Activated CD8-positive, alpha-beta T cell treated with anti-CD3 and anti-CD28 coated beads, Interleukin-2, amount 10 ng/mL, durations not matched to agents 7 days and 5 days (primary cell): ENCODE measurements at regions not wholly inside any gene's neighbourhood (a gene's known extent, or its start where the extent isn't known, plus 50 kb on each side); places are given as distances from the start of the nearest gene placed in this dataset.

Experiments used
- ATAC-seq: fragments of 150-1000 bp; cut with Tn5 transposase; one replicate; pipeline ENCODE4 v1.10.0; 2021; ENCODE audit warnings: moderate library complexity
- CTCF ChIA-PET: fragments of 350-600 bp; sonication (Branson Sonifier 250); formaldehyde crosslinking; loops from one replicate; lab custom pipeline; 2021; ENCODE audit warnings: antibody characterized with exemption; lab: Charles Lee
- POLR2A ChIA-PET: fragments of 350-600 bp; sonication (Branson Sonifier 250); formaldehyde crosslinking; loops from one replicate; lab custom pipeline; 2021; ENCODE audit warnings: antibody characterized with exemption; lab: Charles Lee
- DNase-seq: peaks from one replicate; pipeline ENCODE4 v3.0.0-alpha.2; 2020
- H3K27ac Mint-ChIP-seq: one replicate; pipeline ENCODE4 v1.8.0; 2021; ENCODE audit warnings: mild to moderate bottlenecking, mixed read lengths
- H3K27me3 Mint-ChIP-seq: one replicate; pipeline ENCODE4 v1.8.0; 2021; ENCODE audit warnings: low read depth, mixed read lengths
- H3K36me3 Mint-ChIP-seq: one replicate; pipeline ENCODE4 v1.8.0; 2021; ENCODE audit warnings: low read depth, mixed read lengths
- H3K4me1 Mint-ChIP-seq: one replicate; pipeline ENCODE4 v1.8.0; 2021; ENCODE audit warnings: low read depth, mixed read lengths
- H3K4me3 Mint-ChIP-seq: one replicate; pipeline ENCODE4 v1.8.0; 2021; ENCODE audit warnings: mild to moderate bottlenecking, mixed read lengths
- H3K9me3 Mint-ChIP-seq: one replicate; pipeline ENCODE4 v1.8.0; 2022; ENCODE audit warnings: mixed read lengths; ENCODE audit not compliant: insufficient read depth

DNA sequence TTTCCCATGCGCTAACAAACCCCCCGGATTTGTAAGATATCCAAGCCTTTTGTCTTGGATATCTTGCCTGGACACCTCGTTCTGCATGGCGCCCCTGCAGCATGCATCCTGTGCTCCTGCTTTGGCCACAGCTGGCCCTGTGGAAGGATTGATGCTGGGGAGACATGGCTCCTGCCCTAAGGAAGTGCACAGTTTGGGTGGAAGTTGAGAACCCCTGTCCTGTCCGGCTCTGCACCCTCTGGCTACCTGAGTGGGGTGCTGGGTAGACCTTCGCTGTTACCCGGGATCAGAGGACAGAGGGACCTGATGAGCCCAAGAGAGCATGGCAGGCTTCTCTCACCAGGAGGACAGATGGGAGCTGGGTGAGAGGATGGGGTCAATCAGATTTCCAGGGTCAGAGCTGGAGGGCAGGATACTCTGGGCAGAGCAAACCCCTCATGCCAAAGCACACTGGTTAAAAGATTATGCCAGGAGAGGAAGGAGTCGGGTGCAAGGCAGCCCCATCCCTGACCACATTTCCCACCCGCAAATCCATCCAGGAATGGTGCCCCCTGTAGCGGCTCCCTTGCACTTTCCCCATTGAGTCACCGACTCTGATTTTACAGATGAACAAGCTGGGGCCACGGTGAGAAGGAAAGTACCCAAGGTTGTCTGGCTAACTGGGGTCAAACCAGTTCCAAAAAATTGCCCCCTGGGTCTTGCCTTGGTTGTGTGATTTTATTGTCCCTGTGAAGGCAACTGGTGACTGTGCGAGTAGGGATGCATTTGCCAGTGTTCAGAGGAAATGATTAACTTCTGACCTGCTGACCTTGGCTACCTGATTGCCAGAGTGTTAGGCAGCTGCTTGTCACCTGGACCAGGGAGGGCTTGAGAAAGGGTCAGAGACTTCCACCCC, 290.1 kb upstream of the ZMIZ1 start:
- Mint-ChIP-seq H3K27me3 (peaks cover 4% of the 10 kb centered on the region), H3K4me3 (no peak overlapping the region), H3K27ac (no peak overlapping the region), H3K9me3 (no peaks in the 10 kb centered on the region), H3K4me1 (no peaks in the 10 kb centered on the region), H3K36me3 (no peaks in the 10 kb centered on the region)
- ATAC-seq (no peak), DNase-seq (no peak)
- POLR2A ChIA-PET = no interaction called here
- CTCF ChIA-PET = no interaction called here

DNA sequence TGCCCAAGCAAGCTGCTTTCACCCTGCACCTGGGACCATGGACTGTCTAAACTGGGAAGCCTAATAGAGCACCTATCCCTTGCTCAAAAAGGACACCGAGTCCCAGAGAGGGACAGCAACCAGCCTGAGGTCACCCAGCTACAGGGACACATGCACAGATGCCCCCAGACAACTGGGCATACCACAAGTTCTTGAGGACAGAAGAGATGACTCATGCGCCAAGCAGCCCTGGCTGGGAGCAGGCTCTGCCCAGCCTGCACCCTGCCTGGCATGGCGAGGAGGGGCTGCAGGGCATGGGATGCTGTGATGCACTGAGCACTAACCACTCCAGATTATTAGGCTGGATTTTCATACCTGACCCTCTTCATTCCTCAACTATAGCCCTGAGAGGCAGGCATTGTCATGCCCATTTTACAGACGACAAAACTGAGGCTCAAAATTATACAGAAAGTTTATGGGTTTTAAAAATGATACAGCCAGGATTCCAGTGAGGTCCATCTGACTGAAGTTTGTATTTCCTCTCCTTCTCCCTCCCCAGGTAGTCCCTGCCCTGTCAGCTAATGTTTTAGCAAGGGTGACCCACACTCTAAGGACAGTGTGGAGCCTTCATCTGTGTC, 289.3 kb upstream of the ZMIZ1 start:
- ATAC-seq (no peak), DNase-seq (no peak)
- no peaks in the 10 kb centered on the region for H3K4me1 Mint-ChIP-seq
- H3K27ac Mint-ChIP-seq = no peak overlapping the region
- no peaks in the 10 kb centered on the region for H3K36me3 Mint-ChIP-seq
- ChIA-PET CTCF (no interaction called here), POLR2A (no interaction called here)
- H3K27me3 Mint-ChIP-seq = peaks cover 9% of the 10 kb centered on the region
- H3K9me3 Mint-ChIP-seq = no peaks in the 10 kb centered on the region
- H3K4me3 Mint-ChIP-seq = no peak overlapping the region

DNA sequence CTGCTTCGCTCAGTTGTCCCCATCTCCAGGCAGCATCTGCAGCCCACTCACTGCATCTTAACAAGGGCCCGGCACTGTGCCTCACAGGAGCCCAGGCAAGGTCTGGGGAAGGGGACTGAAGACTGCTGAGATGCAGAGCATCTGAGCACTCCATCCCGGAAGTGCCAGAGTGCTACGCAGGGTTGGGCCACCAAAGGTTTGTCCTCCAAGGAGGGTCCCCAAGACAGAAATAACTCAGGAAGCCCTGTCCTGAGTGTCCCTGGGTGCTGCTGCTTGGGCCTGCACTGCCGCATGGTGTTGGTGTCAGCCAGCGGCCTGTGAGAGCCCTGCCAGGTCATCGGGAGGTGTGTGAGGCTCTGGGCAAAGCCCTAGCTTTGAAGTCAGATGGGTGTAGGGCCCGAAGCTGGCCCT, 288.2 kb upstream of the ZMIZ1 start:
- ChIA-PET POLR2A (no interaction called here), CTCF (no interaction called here)
- Mint-ChIP-seq H3K9me3 (no peaks in the 10 kb centered on the region), H3K4me1 (no peaks in the 10 kb centered on the region), H3K27ac (no peak overlapping the region), H3K27me3 (peaks cover 9% of the 10 kb centered on the region), H3K36me3 (no peaks in the 10 kb centered on the region), H3K4me3 (no peak overlapping the region)
- DNase-seq (no peak), ATAC-seq (no peak)

DNA sequence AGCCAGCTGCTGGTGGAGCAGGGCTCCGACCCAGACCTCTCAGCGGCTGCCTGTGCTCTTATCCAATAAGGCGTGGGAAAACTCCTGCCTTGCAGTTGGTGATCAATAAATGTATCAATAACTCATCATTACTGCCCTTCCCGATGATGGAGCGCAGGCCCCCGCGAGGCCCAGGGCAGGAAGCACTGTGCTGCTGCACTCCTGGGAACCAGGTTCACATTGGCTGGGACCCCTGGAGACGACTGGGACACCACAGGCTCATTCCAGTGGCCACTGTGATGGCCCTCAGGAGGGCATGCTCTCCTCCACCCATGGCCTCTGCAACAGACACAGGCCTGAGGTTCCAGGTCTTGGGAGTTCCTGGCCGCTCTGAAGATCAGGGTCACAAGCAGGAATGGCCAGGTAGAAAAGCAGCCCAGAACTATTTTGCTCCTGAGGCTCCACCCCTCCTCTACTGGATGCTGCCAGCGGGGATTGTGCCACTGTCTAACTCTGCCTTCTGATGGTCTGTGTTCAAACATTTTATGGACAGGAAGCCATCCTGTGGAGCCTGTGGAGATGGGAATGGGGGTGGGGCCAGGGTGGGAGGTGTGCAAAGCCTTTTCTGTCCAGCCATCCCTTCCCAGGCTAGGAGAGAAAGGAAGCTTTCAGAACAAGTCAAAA, 287.4 kb upstream of the ZMIZ1 start:
- CTCF ChIA-PET = no interaction called here
- Mint-ChIP-seq H3K9me3 (no peaks in the 10 kb centered on the region), H3K27ac (no peak overlapping the region), H3K36me3 (no peaks in the 10 kb centered on the region), H3K4me1 (no peaks in the 10 kb centered on the region), H3K27me3 (peaks cover 9% of the 10 kb centered on the region), H3K4me3 (no peak overlapping the region)
- no peak for ATAC-seq
- no peak for DNase-seq
- POLR2A ChIA-PET = interaction anchor here (0.7 kb wide), 1 partner anchor 385 kb away, joined by 3 read pairs; no protein-coding TSS in a partner anchor

DNA sequence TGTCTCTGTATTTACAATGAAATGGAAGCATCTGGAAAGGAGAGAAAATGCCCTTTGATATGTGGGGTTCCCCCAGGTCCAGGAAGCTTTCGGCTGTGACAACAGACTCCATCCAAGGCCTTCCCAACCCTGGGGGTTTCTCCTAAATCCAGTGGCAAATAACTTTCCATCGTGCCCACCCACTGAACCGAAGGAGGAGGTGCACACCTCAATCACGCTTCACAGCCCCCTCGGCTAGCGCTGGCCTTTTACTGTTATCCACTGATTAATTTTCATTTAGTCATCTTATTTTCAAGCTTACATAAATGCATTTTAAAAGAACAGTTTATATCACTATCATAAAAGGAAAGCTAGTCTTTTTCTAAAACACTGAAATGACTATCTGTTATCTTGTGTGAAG, 286.8 kb upstream of the ZMIZ1 start:
- CTCF ChIA-PET = no interaction called here

DNA sequence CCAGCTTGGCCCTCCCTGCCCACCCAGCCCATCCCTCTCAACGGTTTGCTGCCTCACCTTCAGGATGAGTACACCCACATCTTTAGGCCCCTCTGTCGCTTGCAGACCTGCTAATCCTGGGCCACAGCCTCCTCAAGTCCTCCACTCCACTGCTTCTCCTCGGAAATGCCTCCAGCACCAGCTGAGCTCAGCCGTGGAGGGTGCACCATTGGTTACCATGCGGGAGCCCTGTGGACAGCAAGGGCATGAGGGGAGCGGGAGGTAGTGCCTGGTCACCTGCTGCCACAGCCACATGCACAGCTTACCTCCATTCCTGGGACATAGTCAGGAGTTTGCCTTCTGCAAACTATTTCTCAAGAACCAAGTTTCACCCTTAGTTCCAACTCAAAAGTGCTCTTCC, 286.3 kb upstream of the ZMIZ1 start:
- no peak for DNase-seq
- Mint-ChIP-seq H3K27ac (no peak overlapping the region), H3K4me1 (no peaks in the 10 kb centered on the region), H3K9me3 (no peaks in the 10 kb centered on the region), H3K36me3 (no peaks in the 10 kb centered on the region), H3K27me3 (peaks cover 9% of the 10 kb centered on the region), H3K4me3 (no peak overlapping the region)
- POLR2A ChIA-PET = interaction anchor here (0.8 kb wide), 1 partner anchor 192 kb away, joined by 3 read pairs; no protein-coding TSS in a partner anchor
- ATAC-seq = no peak
- CTCF ChIA-PET = no interaction called here

More for the DNA sequence above, 286.8 kb upstream of the ZMIZ1 start:
- POLR2A ChIA-PET = interaction anchor here (0.7 kb wide), 1 partner anchor 385 kb away, joined by 3 read pairs; no protein-coding TSS in a partner anchor
- Mint-ChIP-seq H3K27ac (no peak overlapping the region), H3K4me3 (no peak overlapping the region), H3K27me3 (peaks cover 9% of the 10 kb centered on the region), H3K9me3 (no peaks in the 10 kb centered on the region), H3K36me3 (no peaks in the 10 kb centered on the region), H3K4me1 (no peaks in the 10 kb centered on the region)
- ATAC-seq = no peak
- no peak for DNase-seq

DNA sequence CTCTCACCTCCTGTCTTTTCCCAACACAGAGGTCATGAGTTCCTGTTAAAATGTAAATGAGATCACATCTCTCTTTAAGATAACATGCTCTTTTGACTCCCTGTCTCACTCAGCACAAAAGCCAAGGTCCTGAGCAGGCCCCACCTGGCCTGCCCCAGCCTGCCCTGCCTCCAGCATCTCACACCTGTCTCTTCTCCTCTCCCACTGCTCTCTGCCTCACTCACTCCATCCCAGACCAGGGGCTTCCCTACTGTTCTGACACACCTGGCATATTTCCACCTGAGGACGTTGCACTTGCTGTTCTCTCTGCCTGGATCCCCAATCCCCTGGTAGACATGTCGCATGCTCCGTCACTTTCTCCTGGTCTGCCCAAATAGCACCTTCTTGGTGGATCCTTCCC, 285.0 kb upstream of the ZMIZ1 start:
- no peaks in the 10 kb centered on the region for H3K9me3 Mint-ChIP-seq
- no peak overlapping the region for H3K27ac Mint-ChIP-seq
- H3K4me3 Mint-ChIP-seq = no peak overlapping the region
- ATAC-seq (no peak), DNase-seq (no peak)
- H3K4me1 Mint-ChIP-seq = no peaks in the 10 kb centered on the region
- H3K36me3 Mint-ChIP-seq = no peaks in the 10 kb centered on the region
- ChIA-PET POLR2A (no interaction called here), CTCF (no interaction called here)
- peaks cover 9% of the 10 kb centered on the region for H3K27me3 Mint-ChIP-seq

DNA sequence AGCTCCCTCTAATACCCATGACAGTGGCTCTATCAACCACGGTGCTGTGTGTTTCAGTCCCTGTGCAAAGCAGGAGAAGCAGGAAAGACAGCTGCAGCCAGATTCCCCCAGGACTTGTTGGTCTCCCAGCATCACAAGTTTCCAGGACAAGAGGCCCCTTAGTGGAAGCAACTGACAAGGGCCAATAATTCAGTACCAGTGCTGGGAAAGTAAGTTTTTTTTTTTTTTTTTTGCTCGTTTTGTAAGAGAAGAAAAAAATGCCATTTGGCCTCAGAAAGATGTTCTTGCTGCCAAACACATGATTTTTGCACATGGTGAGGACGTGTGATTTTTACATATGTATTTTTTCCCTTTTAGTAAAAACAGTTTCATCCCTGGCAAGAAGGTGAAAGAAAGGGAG, 284.2 kb upstream of the ZMIZ1 start:
- ATAC-seq (no peak), DNase-seq (no peak)
- CTCF ChIA-PET = no interaction called here
- Mint-ChIP-seq H3K27ac (no peak overlapping the region), H3K9me3 (no peaks in the 10 kb centered on the region), H3K4me1 (no peaks in the 10 kb centered on the region), H3K4me3 (no peak overlapping the region), H3K36me3 (no peaks in the 10 kb centered on the region), H3K27me3 (peaks cover 9% of the 10 kb centered on the region)
- POLR2A ChIA-PET = no interaction called here

DNA sequence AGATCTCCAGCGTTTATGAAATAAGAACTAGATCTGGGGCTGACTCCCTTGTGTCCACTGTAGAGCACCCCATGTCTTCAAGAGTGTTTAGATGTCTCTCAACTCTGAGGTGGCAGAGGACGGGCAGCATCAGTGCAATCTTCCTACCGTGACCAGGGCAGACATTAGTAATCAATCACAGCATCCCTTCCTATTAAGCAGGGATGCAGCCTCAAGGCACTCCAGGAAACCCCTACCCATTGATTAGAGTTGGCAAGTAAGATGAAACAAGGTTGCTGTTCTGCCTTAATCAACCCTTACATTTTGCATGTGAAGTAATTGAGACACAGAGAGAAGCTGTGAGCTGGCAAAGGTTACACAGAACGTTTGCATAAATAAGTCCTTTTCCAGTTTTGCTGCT, 283.7 kb upstream of the ZMIZ1 start:
- CTCF ChIA-PET = interaction anchor here (1.5 kb wide), 1 partner anchor 410 kb away, joined by 4 read pairs; no protein-coding TSS in a partner anchor

DNA sequence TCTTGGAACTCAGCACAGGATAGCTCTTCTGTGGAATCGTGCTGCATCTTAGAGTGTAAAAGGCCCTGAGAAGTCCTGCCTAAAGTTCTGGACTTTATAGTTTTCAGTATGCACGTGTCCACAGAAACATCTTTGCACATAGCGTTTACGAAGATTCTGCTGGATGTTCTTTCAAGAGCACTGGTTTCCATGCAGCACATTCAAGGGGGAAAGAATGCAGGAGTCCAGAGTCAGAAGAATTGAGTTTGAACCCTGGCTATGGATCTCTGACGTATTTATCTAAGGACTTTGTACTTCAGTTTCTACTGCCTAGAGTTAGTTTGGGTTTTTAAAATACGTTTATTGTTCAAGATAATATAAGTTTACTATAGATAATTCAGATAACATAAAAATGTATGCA, 282.8 kb upstream of the ZMIZ1 start:
- DNase-seq = no peak
- POLR2A ChIA-PET = interaction anchor here (0.6 kb wide), 1 partner anchor 492 kb away, joined by 4 read pairs; no protein-coding TSS in a partner anchor
- peaks cover 9% of the 10 kb centered on the region for H3K27me3 Mint-ChIP-seq
- no peak for ATAC-seq
- no peak overlapping the region for H3K4me3 Mint-ChIP-seq
- H3K27ac Mint-ChIP-seq = no peak overlapping the region
- H3K4me1 Mint-ChIP-seq = no peaks in the 10 kb centered on the region
- no peaks in the 10 kb centered on the region for H3K36me3 Mint-ChIP-seq
- no peaks in the 10 kb centered on the region for H3K9me3 Mint-ChIP-seq
- CTCF ChIA-PET = interaction anchor here (1.5 kb wide), 1 partner anchor 410 kb away, joined by 4 read pairs; no protein-coding TSS in a partner anchor

More for the DNA sequence above, 283.7 kb upstream of the ZMIZ1 start:
- peaks cover 9% of the 10 kb centered on the region for H3K27me3 Mint-ChIP-seq
- no peak for DNase-seq
- H3K9me3 Mint-ChIP-seq = no peaks in the 10 kb centered on the region
- H3K4me1 Mint-ChIP-seq = no peaks in the 10 kb centered on the region
- no peak overlapping the region for H3K27ac Mint-ChIP-seq
- no peak for ATAC-seq
- POLR2A ChIA-PET = no interaction called here
- H3K4me3 Mint-ChIP-seq = no peak overlapping the region
- H3K36me3 Mint-ChIP-seq = no peaks in the 10 kb centered on the region

DNA sequence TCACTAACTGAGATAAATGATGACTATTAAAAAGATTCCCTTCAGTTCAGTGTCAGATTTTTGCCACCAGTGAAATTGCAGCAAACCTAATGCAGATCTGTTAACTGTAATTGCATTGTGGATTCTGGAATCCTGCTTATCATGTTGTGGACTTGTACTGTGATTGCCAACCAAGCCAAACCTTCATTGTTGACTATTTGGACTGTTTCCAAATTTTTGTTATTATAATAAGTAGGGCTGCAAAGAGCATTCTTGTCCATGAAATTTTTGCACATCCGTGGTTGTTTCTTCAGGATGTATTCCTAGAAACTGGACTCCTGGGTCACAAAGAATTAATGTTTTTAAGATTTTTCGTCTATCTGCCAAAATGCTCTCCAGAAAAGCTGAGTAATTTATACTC, 281.6 kb upstream of the ZMIZ1 start:
- H3K4me3 Mint-ChIP-seq = no peak overlapping the region
- ChIA-PET CTCF (no interaction called here), POLR2A (interaction anchor here (0.6 kb wide), 1 partner anchor 58 kb away, joined by 3 read pairs; no protein-coding TSS in a partner anchor)

More for the DNA sequence above, 281.6 kb upstream of the ZMIZ1 start:
- no peaks in the 10 kb centered on the region for H3K4me1 Mint-ChIP-seq
- no peaks in the 10 kb centered on the region for H3K9me3 Mint-ChIP-seq
- H3K27me3 Mint-ChIP-seq = peaks cover 12% of the 10 kb centered on the region
- no peak overlapping the region for H3K27ac Mint-ChIP-seq
- ATAC-seq (no peak), DNase-seq (no peak)
- H3K36me3 Mint-ChIP-seq = no peaks in the 10 kb centered on the region
